ENCODE measurements at regions not wholly inside any gene's neighbourhood (a gene's known extent, or its start where the extent isn't known, plus 50 kb on each side); places are given as distances from the start of the nearest gene placed in this dataset.

- TF ChIP-seq CTCF (IDR thresholded peaks at IDR 0.05; ENCODE audit: low read depth, low read length, poor library complexity, severe bottlenecking) (peak; percentile 64), EZH2phosphoT487 (IDR thresholded peaks at IDR 0.05; ENCODE audit: borderline replicate concordance, low read length) (no peak)
These were observed 431.3 kb upstream of the ITGA1 start for GRCh38 chr5:52356311-52356918.

Data from DOHH2 (cell line).